ENCODE measurements at regions not wholly inside any gene's neighbourhood (a gene's known extent, or its start where the extent isn't known, plus 50 kb on each side); places are given as distances from the start of the nearest gene placed in this dataset.

DNA sequence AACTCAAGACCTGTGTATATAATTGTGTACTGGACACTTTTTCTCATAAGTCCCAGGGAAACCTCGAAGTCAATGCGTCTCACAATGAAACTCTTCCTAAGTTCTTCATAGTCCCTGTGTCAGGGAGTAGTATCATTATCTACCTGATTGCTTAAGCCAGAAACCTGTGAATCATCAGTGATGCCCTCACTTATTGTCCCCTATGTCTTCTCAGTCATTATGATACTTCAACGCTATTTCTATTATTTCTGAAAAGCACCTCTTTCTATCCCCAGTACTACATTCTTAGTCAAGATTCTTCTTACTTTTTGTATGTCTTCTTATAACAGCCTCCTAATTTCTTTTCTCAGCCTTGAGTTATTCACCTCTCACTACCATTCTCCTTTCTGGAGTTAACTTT is 94.3 kb downstream of the OTUD1 start:
- Histone ChIP-seq H4K20me1 (ENCODE audit: insufficient read depth, low read length) (no peaks in the 10 kb centered on the region), H3K9me3 (ENCODE audit: insufficient read depth, low read length) (no peaks in the 10 kb centered on the region), H3K36me3 (replicated peaks; ENCODE audit: low read depth, low read length) (no peaks in the 10 kb centered on the region), H3K4me3 (ENCODE audit: low read length) (no peak overlapping the region), H3K27ac (ENCODE audit: low read length) (no peak overlapping the region), H3K27me3 (ENCODE audit: low read depth, low read length) (peaks cover 2% of the 10 kb centered on the region; the same call in 1 of the 2 replicates), H3K4me1 (ENCODE audit: low read length) (no peaks in the 10 kb centered on the region), H3K4me2 (ENCODE audit: low read length) (no peak overlapping the region), H3K9ac (ENCODE audit: low read length) (no peak overlapping the region), H2AFZ (ENCODE audit: low read depth, low read length) (no peak overlapping the region), H3K79me2 (ENCODE audit: low read length) (no peaks in the 10 kb centered on the region)
- TF ChIP-seq, protein P1, sequence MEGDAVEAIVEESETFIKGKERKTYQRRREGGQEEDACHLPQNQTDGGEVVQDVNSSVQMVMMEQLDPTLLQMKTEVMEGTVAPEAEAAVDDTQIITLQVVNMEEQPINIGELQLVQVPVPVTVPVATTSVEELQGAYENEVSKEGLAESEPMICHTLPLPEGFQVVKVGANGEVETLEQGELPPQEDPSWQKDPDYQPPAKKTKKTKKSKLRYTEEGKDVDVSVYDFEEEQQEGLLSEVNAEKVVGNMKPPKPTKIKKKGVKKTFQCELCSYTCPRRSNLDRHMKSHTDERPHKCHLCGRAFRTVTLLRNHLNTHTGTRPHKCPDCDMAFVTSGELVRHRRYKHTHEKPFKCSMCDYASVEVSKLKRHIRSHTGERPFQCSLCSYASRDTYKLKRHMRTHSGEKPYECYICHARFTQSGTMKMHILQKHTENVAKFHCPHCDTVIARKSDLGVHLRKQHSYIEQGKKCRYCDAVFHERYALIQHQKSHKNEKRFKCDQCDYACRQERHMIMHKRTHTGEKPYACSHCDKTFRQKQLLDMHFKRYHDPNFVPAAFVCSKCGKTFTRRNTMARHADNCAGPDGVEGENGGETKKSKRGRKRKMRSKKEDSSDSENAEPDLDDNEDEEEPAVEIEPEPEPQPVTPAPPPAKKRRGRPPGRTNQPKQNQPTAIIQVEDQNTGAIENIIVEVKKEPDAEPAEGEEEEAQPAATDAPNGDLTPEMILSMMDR (IDR thresholded peaks at IDR 0.05; ENCODE audit: low read depth, low read length): no peak
- no peak for TF ChIP-seq EZH2phosphoT487 (IDR thresholded peaks at IDR 0.05; ENCODE audit: low read depth)

DNA sequence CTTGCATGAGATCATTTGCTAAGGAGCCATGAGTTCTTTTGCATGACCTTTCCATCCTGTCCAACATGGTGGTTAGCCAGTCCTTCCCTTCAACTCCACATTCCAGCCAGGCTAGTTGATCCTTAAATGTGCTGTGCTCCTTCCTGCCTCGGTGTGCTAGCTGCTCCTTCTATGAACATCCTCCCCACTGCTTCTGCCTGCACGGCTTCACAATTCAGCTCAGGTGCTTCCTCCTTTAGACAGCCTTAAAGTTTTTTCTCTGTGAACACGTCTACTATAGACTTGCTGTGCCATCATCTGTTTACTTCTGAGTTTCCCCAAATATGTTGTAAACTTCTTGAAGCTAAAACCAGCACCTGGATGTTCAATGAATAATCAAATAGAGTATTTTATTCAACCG is 95.5 kb downstream of the OTUD1 start:
- H3K36me3 ChIP-seq (replicated peaks; ENCODE audit: low read depth, low read length): no peaks in the 10 kb centered on the region
- H3K4me3 ChIP-seq (ENCODE audit: low read length): no peak overlapping the region
- no peaks in the 10 kb centered on the region for H4K20me1 ChIP-seq (ENCODE audit: insufficient read depth, low read length)
- TF ChIP-seq EZH2phosphoT487 (IDR thresholded peaks at IDR 0.05; ENCODE audit: low read depth): no peak
- TF ChIP-seq, protein P1 (IDR thresholded peaks at IDR 0.05; ENCODE audit: low read depth, low read length): no peak
- H3K27ac ChIP-seq (ENCODE audit: low read length): no peak overlapping the region
- no peaks in the 10 kb centered on the region for H3K79me2 ChIP-seq (ENCODE audit: low read length)
- H3K9me3 ChIP-seq (ENCODE audit: insufficient read depth, low read length): no peaks in the 10 kb centered on the region
- H3K9ac ChIP-seq (ENCODE audit: low read length): no peak overlapping the region
- H2AFZ ChIP-seq (ENCODE audit: low read depth, low read length): no peak overlapping the region
- no peak overlapping the region for H3K4me2 ChIP-seq (ENCODE audit: low read length)
- H3K4me1 ChIP-seq (ENCODE audit: low read length): no peaks in the 10 kb centered on the region
- peaks cover 2% of the 10 kb centered on the region; the same call in 1 of the 2 replicates for H3K27me3 ChIP-seq (ENCODE audit: low read depth, low read length)

GRCh38 chr10:23534761-23535160 is 95.9 kb downstream of the OTUD1 start:
- no peaks in the 10 kb centered on the region for H3K9me3 ChIP-seq (ENCODE audit: insufficient read depth, low read length)
- no peak overlapping the region for H2AFZ ChIP-seq (ENCODE audit: low read depth, low read length)
- peaks cover 2% of the 10 kb centered on the region; the same call in 1 of the 2 replicates for H3K27me3 ChIP-seq (ENCODE audit: low read depth, low read length)
- H3K4me1 ChIP-seq (ENCODE audit: low read length): no peaks in the 10 kb centered on the region
- no peak overlapping the region for H3K9ac ChIP-seq (ENCODE audit: low read length)
- no peaks in the 10 kb centered on the region for H3K36me3 ChIP-seq (replicated peaks; ENCODE audit: low read depth, low read length)
- H4K20me1 ChIP-seq (ENCODE audit: insufficient read depth, low read length): no peaks in the 10 kb centered on the region
- TF ChIP-seq, protein P1 (IDR thresholded peaks at IDR 0.05; ENCODE audit: low read depth, low read length): no peak
- no peak for TF ChIP-seq EZH2phosphoT487 (IDR thresholded peaks at IDR 0.05; ENCODE audit: low read depth)
- no peak overlapping the region for H3K4me2 ChIP-seq (ENCODE audit: low read length)
- no peak overlapping the region for H3K27ac ChIP-seq (ENCODE audit: low read length)
- no peaks in the 10 kb centered on the region for H3K79me2 ChIP-seq (ENCODE audit: low read length)
- no peak overlapping the region for H3K4me3 ChIP-seq (ENCODE audit: low read length)

DNA sequence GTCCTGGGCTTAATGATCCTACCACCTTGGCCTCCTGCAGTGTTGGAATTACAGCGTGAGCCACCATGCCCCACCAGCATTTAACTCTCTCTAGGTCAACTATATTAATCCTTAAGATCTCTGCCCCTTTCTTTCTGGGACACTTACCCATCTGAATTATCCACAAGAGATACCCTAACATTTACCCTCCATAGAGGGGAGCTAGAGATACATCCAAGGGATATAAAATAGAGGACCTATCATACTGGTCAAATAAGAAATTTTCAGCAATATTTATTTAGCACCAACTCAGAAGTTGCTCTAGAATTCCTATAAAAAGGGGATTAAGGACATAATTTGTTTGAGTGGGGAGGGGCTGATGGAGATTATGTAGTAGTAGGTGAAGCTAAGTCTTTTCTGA is 96.5 kb downstream of the OTUD1 start:
- Histone ChIP-seq H2AFZ (ENCODE audit: low read depth, low read length) (no peak overlapping the region), H3K27me3 (ENCODE audit: low read depth, low read length) (peaks cover 2% of the 10 kb centered on the region; the same call in 1 of the 2 replicates), H3K9ac (ENCODE audit: low read length) (no peak overlapping the region), H3K4me3 (ENCODE audit: low read length) (no peak overlapping the region), H3K4me1 (ENCODE audit: low read length) (no peaks in the 10 kb centered on the region), H3K27ac (ENCODE audit: low read length) (no peak overlapping the region), H3K4me2 (ENCODE audit: low read length) (no peak overlapping the region), H4K20me1 (ENCODE audit: insufficient read depth, low read length) (no peaks in the 10 kb centered on the region), H3K79me2 (ENCODE audit: low read length) (no peaks in the 10 kb centered on the region), H3K9me3 (ENCODE audit: insufficient read depth, low read length) (no peaks in the 10 kb centered on the region), H3K36me3 (replicated peaks; ENCODE audit: low read depth, low read length) (no peaks in the 10 kb centered on the region)
- TF ChIP-seq EZH2phosphoT487 (IDR thresholded peaks at IDR 0.05; ENCODE audit: low read depth): no peak
- TF ChIP-seq, protein P1 (IDR thresholded peaks at IDR 0.05; ENCODE audit: low read depth, low read length): peak; percentile 15; the same call in 1 of the 2 replicates
